ENCODE measurements at regions not wholly inside any gene's neighbourhood (a gene's known extent, or its start where the extent isn't known, plus 50 kb on each side); places are given as distances from the start of the nearest gene placed in this dataset.
A peak's percentile ranks its signal among the peaks of the same experiment; 100 is the strongest.

GRCh38 chr5:54902791-54903473, 82.5 kb downstream of the ESM1 start:
- H3K4me1 ChIP-seq, result peaks cover 9% of the 10 kb centered on the region
- no peak overlapping the region for H3K4me3 ChIP-seq
- peaks cover 7% of the 10 kb centered on the region for H3K27me3 ChIP-seq
- H3K27ac ChIP-seq, result no peak overlapping the region
- no peaks in the 10 kb centered on the region for H3K36me3 ChIP-seq
- no peak for TF ChIP-seq POLR2AphosphoS5 (IDR thresholded peaks at IDR 0.05)
- WGBS, result 85% methylated on average over 2 of the region's 2 CpGs
- DNase-seq (ENCODE audit: low spot score in 2 of 2), result no peak
- H3K9me3 ChIP-seq, result no peaks in the 10 kb centered on the region

DNA sequence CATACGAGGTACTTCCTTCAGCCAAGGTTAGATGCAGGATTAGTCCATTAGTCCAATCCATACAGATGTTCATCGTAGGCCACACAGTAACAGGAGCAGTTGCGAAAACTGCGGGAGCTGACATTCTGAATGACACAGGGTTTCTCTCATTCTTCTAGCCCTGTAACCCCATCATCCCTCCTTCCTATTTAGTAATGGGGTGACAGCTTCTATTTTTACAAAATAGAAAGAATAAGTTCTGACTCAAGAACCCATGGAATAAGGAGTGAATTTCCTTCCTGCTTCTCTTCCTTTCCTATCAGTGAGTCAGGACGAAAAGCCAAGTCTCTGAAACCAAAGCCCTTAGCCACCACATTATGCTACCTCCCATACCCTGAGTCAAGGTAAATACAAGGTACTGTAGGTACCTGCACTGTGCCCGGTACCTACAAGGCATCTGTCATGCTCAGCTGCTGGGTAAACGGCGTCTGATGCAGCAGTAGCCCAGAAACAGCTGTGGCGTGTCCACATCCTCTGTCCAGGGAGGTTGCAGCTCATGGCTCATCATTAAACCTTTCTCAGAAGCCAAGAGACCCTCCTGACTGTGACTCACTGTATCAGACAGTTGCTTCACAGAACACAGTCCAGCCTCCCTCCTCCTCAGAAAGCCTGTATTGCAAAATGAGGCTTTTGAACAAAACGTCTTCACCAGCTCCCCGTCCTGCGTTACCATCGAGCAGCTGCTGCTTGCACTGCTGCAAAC, 84.2 kb downstream of the ESM1 start:
- Histone ChIP-seq H3K9me3 (no peaks in the 10 kb centered on the region), H3K27ac (peak overlapping the region; percentile 16), H3K36me3 (no peaks in the 10 kb centered on the region), H3K4me3 (no peak overlapping the region), H3K27me3 (peaks cover 13% of the 10 kb centered on the region), H3K4me1 (peaks cover 9% of the 10 kb centered on the region)
- TF ChIP-seq, protein P1, sequence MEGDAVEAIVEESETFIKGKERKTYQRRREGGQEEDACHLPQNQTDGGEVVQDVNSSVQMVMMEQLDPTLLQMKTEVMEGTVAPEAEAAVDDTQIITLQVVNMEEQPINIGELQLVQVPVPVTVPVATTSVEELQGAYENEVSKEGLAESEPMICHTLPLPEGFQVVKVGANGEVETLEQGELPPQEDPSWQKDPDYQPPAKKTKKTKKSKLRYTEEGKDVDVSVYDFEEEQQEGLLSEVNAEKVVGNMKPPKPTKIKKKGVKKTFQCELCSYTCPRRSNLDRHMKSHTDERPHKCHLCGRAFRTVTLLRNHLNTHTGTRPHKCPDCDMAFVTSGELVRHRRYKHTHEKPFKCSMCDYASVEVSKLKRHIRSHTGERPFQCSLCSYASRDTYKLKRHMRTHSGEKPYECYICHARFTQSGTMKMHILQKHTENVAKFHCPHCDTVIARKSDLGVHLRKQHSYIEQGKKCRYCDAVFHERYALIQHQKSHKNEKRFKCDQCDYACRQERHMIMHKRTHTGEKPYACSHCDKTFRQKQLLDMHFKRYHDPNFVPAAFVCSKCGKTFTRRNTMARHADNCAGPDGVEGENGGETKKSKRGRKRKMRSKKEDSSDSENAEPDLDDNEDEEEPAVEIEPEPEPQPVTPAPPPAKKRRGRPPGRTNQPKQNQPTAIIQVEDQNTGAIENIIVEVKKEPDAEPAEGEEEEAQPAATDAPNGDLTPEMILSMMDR (IDR thresholded peaks at IDR 0.05), result no peak
- TF ChIP-seq POLR2A (IDR thresholded peaks at IDR 0.05) (no peak), POLR2AphosphoS5 (IDR thresholded peaks at IDR 0.05) (peak in 2 of 3 donors; percentile 14 to 17), EP300 (IDR thresholded peaks at IDR 0.05) (no peak)
- 74% methylated on average over 13 of the region's 13 CpGs for WGBS
- peak; percentile 79 to 82 for DNase-seq (ENCODE audit: low spot score in 2 of 2)

- 88% methylated on average over 10 of the region's 10 CpGs for WGBS
- Histone ChIP-seq H3K27ac (no peak overlapping the region), H3K4me1 (peaks cover 9% of the 10 kb centered on the region), H3K36me3 (no peaks in the 10 kb centered on the region), H3K4me3 (no peak overlapping the region), H3K27me3 (peaks cover 13% of the 10 kb centered on the region), H3K9me3 (no peaks in the 10 kb centered on the region)
- TF ChIP-seq, protein P1 (IDR thresholded peaks at IDR 0.05), result no peak
- TF ChIP-seq POLR2A (IDR thresholded peaks at IDR 0.05) (no peak), POLR2AphosphoS5 (IDR thresholded peaks at IDR 0.05) (no peak), EP300 (IDR thresholded peaks at IDR 0.05) (no peak)
- DNase-seq (ENCODE audit: low spot score in 2 of 2), result no peak
Measured at GRCh38 chr5:54897001-54897400, 88.4 kb downstream of the ESM1 start.

DNA sequence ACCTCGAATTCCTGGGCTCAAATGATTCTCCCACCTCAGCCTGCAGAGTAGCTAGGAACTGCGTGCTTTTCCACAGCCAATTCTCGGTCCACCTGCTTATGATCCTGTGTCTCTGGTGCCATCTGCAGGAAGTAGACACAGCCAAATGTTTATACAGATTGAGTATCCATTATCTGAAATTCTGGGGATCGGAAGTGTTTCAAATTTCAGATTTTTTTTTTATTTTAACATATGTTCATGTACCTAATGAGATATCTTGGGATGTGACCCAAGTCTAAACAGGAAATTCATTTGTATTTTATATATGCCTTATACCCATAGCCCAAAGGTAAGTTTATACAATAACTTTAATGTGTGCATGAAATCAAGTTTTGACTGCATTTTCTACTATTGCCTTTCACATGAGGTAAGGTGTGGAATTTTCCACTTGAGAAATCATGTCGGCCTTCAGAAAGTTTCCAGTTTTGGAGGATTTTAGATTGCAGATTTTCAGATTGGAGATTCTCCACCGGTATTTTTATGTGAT, 89.5 kb downstream of the ESM1 start:
- H3K4me3 ChIP-seq, result no peak overlapping the region
- H3K9me3 ChIP-seq, result no peaks in the 10 kb centered on the region
- H3K27ac ChIP-seq, result no peak overlapping the region
- TF ChIP-seq EP300 (IDR thresholded peaks at IDR 0.05) (no peak), POLR2A (IDR thresholded peaks at IDR 0.05) (no peak)
- TF ChIP-seq, protein P1 (IDR thresholded peaks at IDR 0.05), result peak in 1 of 2 donors; percentile 45
- no peaks in the 10 kb centered on the region for H3K36me3 ChIP-seq
- WGBS, result 34% methylated on average over 6 of the region's 6 CpGs
- peaks cover 2% of the 10 kb centered on the region for H3K4me1 ChIP-seq
- peaks cover 9% of the 10 kb centered on the region for H3K27me3 ChIP-seq
- DNase-seq (ENCODE audit: low spot score in 2 of 2), result no peak

DNA sequence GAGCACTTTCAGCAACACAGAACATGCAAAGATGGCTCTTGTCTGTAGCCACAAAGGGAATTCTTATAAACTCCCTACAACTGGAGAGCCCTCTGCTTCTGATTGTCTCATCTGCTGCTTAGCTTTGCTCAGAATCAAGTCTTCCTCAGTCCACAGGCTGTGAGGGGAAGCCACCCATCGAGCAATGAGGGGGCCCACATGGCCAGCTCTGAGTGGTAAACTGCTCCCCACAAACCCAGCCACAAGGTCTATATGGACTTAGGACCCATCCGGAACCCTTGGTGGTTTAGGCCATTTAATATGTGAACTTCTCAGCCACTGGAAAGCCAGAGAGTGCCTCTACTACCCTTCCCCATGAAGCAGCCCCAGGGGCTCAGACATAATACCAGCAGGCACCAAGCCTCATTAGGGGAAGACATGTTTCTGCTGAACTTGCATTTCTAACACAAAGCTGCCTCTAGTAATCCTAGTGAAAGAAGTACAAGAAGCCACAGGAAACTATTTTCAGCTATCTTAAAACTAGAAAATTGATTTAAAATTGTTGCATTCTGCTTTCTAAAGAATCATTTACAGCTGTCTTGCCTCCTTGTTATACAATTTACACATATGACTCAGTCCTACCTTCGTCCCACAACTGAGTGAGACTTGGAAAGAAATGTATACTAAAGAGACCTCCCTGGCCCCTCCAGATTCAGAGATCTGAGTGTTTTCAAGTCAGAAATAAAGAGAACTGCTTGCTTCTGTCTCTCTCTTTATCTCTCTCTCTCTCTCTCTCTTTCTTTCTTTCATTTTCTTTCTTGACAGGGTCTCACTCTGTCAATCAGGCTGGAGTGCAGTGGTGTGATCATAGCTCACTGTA, 90.2 kb downstream of the ESM1 start:
- Histone ChIP-seq H3K36me3 (no peaks in the 10 kb centered on the region), H3K27me3 (peaks cover 9% of the 10 kb centered on the region), H3K4me3 (no peak overlapping the region), H3K9me3 (no peaks in the 10 kb centered on the region), H3K4me1 (no peaks in the 10 kb centered on the region), H3K27ac (no peak overlapping the region)
- TF ChIP-seq POLR2AphosphoS5 (IDR thresholded peaks at IDR 0.05), result no peak
- TF ChIP-seq EP300 (IDR thresholded peaks at IDR 0.05), result no peak
- TF ChIP-seq, protein P1 (IDR thresholded peaks at IDR 0.05), result no peak
- no peak for TF ChIP-seq POLR2A (IDR thresholded peaks at IDR 0.05)
- no peak for DNase-seq (ENCODE audit: low spot score in 2 of 2)
- WGBS, result 54% methylated on average over 3 of the region's 3 CpGs

All from suprapubic skin (tissue), 4 donors.